Activated CD4-positive, alpha-beta T cell treated with anti-CD3 and anti-CD28 coated beads, Interleukin-2, amount 50 U/mL, for 1 hour (primary cell): ENCODE measurements at regions not wholly inside any gene's neighbourhood (a gene's known extent, or its start where the extent isn't known, plus 50 kb on each side); places are given as distances from the start of the nearest gene placed in this dataset.

ENCODE experiments used
- DNase-seq: peaks from one replicate; pipeline ENCODE4 v3.0.0-alpha.2; 2020

- no peak for DNase-seq
Measured at GRCh38 chr13:103395139-103395538, 328.9 kb upstream of the SLC10A2 start.

- no peak for DNase-seq
Measured at GRCh38 chr13:103394618-103395017, 328.4 kb upstream of the SLC10A2 start.

GRCh38 chr13:103391936-103392335 is 325.7 kb upstream of the SLC10A2 start:
- no peak for DNase-seq

GRCh38 chr13:103388839-103389238 is 322.6 kb upstream of the SLC10A2 start:
- no peak for DNase-seq

- DNase-seq = no peak
Measured at GRCh38 chr13:103386341-103386740, 320.1 kb upstream of the SLC10A2 start.

GRCh38 chr13:103373916-103374315 is 307.7 kb upstream of the SLC10A2 start:
- DNase-seq = no peak

GRCh38 chr13:103371271-103371670 is 305.1 kb upstream of the SLC10A2 start:
- DNase-seq = no peak

GRCh38 chr13:103370790-103371189 is 304.6 kb upstream of the SLC10A2 start:
- DNase-seq = no peak

- no peak for DNase-seq
Measured at GRCh38 chr13:103358255-103358932, 292.2 kb upstream of the SLC10A2 start.

- DNase-seq = no peak
Measured at GRCh38 chr13:103356226-103356864, 290.1 kb upstream of the SLC10A2 start.

- no peak for DNase-seq
Measured at GRCh38 chr13:103354171-103354570, 288.0 kb upstream of the SLC10A2 start.

GRCh38 chr13:103351035-103351828 is 285.0 kb upstream of the SLC10A2 start:
- DNase-seq = no peak

- DNase-seq = no peak
Measured at GRCh38 chr13:103350147-103350546, 283.9 kb upstream of the SLC10A2 start.

GRCh38 chr13:103349211-103349980 is 283.2 kb upstream of the SLC10A2 start:
- DNase-seq = no peak

- DNase-seq = no peak
Measured at GRCh38 chr13:103335241-103335640, 269.0 kb upstream of the SLC10A2 start.

- DNase-seq = no peak
Measured at GRCh38 chr13:103331924-103332323, 265.7 kb upstream of the SLC10A2 start.

- no peak for DNase-seq
Measured at GRCh38 chr13:103328899-103329298, 262.7 kb upstream of the SLC10A2 start.

GRCh38 chr13:103326326-103326725 is 260.1 kb upstream of the SLC10A2 start:
- no peak for DNase-seq

GRCh38 chr13:103325672-103326071 is 259.5 kb upstream of the SLC10A2 start:
- DNase-seq = no peak

GRCh38 chr13:103324641-103325040 is 258.4 kb upstream of the SLC10A2 start:
- no peak for DNase-seq

- DNase-seq = no peak
Measured at GRCh38 chr13:103315711-103316110, 249.5 kb upstream of the SLC10A2 start.

GRCh38 chr13:103312467-103312866 is 246.2 kb upstream of the SLC10A2 start:
- DNase-seq = no peak

GRCh38 chr13:103308667-103309066 is 242.4 kb upstream of the SLC10A2 start:
- no peak for DNase-seq
